HG03521 (cell line): ENCODE measurements at regions not wholly inside any gene's neighbourhood (a gene's known extent, or its start where the extent isn't known, plus 50 kb on each side); places are given as distances from the start of the nearest gene placed in this dataset.
"Not testable (repeated sequence)": the region's sequence is repeated elsewhere in the genome, so short reads cannot be mapped to it uniquely, and the experiment has no call there.

Experiments
- ATAC-seq: cut with Tn5 transposase; IDR thresholded peaks from one replicate; pipeline ENCODE4 v1.9.1; 2021; ENCODE audit warnings: mild to moderate bottlenecking, moderate library complexity; ENCODE audit not compliant: unreplicated experiment

- ATAC-seq, result no peak
Observed at GRCh38 chr18:63071701-63072141, 247.8 kb downstream of the BCL2 start.

- no peak for ATAC-seq
Observed at GRCh38 chr18:63070767-63071502, 248.6 kb downstream of the BCL2 start.

- ATAC-seq, result no peak
Observed at GRCh38 chr18:63069496-63069895, 250.1 kb downstream of the BCL2 start.

- no peak for ATAC-seq
Observed at GRCh38 chr18:63067939-63068338, 251.6 kb downstream of the BCL2 start.

- no peak for ATAC-seq
Observed at GRCh38 chr18:63065172-63065571, 254.4 kb downstream of the BCL2 start.

GRCh38 chr18:63063171-63063570 is 256.4 kb downstream of the BCL2 start:
- ATAC-seq, result no peak

- ATAC-seq, result no peak
Observed at GRCh38 chr18:63062246-63062645, 257.3 kb downstream of the BCL2 start.

GRCh38 chr18:63061303-63061702 is 258.3 kb downstream of the BCL2 start:
- ATAC-seq, result no peak

GRCh38 chr18:63058521-63058920 is 261.0 kb downstream of the BCL2 start:
- ATAC-seq, result no peak

- ATAC-seq, result no peak
Observed at GRCh38 chr18:63057707-63058106, 261.9 kb downstream of the BCL2 start.

GRCh38 chr18:63054901-63055584 is 264.5 kb downstream of the BCL2 start:
- ATAC-seq, result no peak

- no peak for ATAC-seq
Observed at GRCh38 chr18:63051928-63052327, 267.6 kb downstream of the BCL2 start.

- not testable (repeated sequence) for ATAC-seq
Observed at GRCh38 chr18:63050667-63051395, 268.7 kb downstream of the BCL2 start.

- no peak for ATAC-seq
Observed at GRCh38 chr18:63046375-63046774, 273.2 kb downstream of the BCL2 start.

GRCh38 chr18:63043516-63043915 is 276.1 kb downstream of the BCL2 start:
- no peak for ATAC-seq

GRCh38 chr18:63042351-63042750 is 277.2 kb downstream of the BCL2 start:
- ATAC-seq, result no peak

- peak; percentile 49 for ATAC-seq
Observed at GRCh38 chr18:63040788-63041410, 278.7 kb downstream of the BCL2 start.

GRCh38 chr18:63037491-63037890 is 282.1 kb downstream of the BCL2 start:
- no peak for ATAC-seq

GRCh38 chr18:63031375-63031774 is 288.2 kb downstream of the BCL2 start:
- no peak for ATAC-seq
